B cell (primary cell): ENCODE measurements at regions not wholly inside any gene's neighbourhood (a gene's known extent, or its start where the extent isn't known, plus 50 kb on each side); places are given as distances from the start of the nearest gene placed in this dataset.

Source experiments
- ATAC-seq: fragments of 200-7000 bp; cut with Tn5 transposase; one replicate; pipeline ENCODE4 v1.10.0; 2021; ENCODE audit warnings: low read depth, mild to moderate bottlenecking, moderate number of reproducible peaks, moderate library complexity
- CTCF ChIA-PET: fragments of 350-600 bp; sonication (Branson Sonifier 250); formaldehyde crosslinking; loops from one replicate; lab custom pipeline; 2021; ENCODE audit warnings: antibody characterized with exemption, inconsistent platforms; lab: Charles Lee
- POLR2A ChIA-PET: fragments of 350-600 bp; sonication (Branson Sonifier 250); formaldehyde crosslinking; loops from one replicate; lab custom pipeline; 2021; ENCODE audit warnings: antibody characterized with exemption; lab: Charles Lee
- DNase-seq: peaks from one replicate; pipeline ENCODE4 v3.0.0; 2013
- H2AFZ ChIP-seq: 2 replicates; pipeline ENCODE4 v1.6.1; 2012; ENCODE audit warnings: mild to moderate bottlenecking, low read depth, low read length; ENCODE audit not compliant: insufficient read depth, poor library complexity, severe bottlenecking
- H3K27ac ChIP-seq, 2 donors: 1 replicate in 1 of 2; 2 replicates in 1 of 2; pipeline ENCODE4 v1.5.1; 2012 to 2013; ENCODE audit warnings: low read length in 2 of 2, mild to moderate bottlenecking in 2 of 2, moderate library complexity in 1 of 2
- H3K27me3 ChIP-seq, 4 experiments: fragments of 200-600 bp in 1 of 4; sonication (generic) in 1 of 4; replicated peaks in 1 of 4; 1 replicate in 2 of 4; 2 replicates in 2 of 4; pipeline versions ENCODE4 v1.6.1 to v1.7.0; 2013 to 2016; ENCODE audit warnings: low read length in 3 of 4, mild to moderate bottlenecking in 2 of 4, mixed read lengths in 1 of 4, moderate library complexity in 1 of 4; ENCODE audit not compliant: insufficient read depth in 4 of 4, control insufficient read depth in 3 of 4; ENCODE audit errors: control extremely low read depth in 1 of 4
- H3K36me3 ChIP-seq, 2 experiments: replicated peaks in 1 of 2; 1 replicate in 1 of 2; 2 replicates in 1 of 2; pipeline versions ENCODE4 v1.6.1 to v1.7.1; 2013; ENCODE audit warnings: low read length in 1 of 2; ENCODE audit not compliant: insufficient read depth in 2 of 2, control insufficient read depth in 1 of 2; ENCODE audit errors: control extremely low read depth in 1 of 2, extremely low read depth in 1 of 2
- H3K4me1 ChIP-seq, 2 donors: fragments of 200-600 bp in 1 of 2; sonication (generic) in 1 of 2; 1 replicate in 1 of 2; 2 replicates in 1 of 2; pipeline versions ENCODE4 v1.5.1 to v1.6.1; 2013 to 2017; ENCODE audit warnings: low read length in 2 of 2; ENCODE audit not compliant: control insufficient read depth in 2 of 2, insufficient read depth in 2 of 2
- H3K4me2 ChIP-seq: replicated peaks from 2 replicates; pipeline ENCODE3; 2012; ENCODE audit warnings: mild to moderate bottlenecking, low read depth, low read length; ENCODE audit not compliant: poor library complexity, severe bottlenecking
- H3K4me3 ChIP-seq, 5 experiments: fragments of 200-600 bp in 1 of 5; sonication (generic) in 1 of 5; 1 replicate in 3 of 5; 2 replicates in 2 of 5; pipeline versions ENCODE4 v1.5.1 to v1.7.0; 2011 to 2016; ENCODE audit warnings: low read length in 4 of 5, mild to moderate bottlenecking in 4 of 5, low read depth in 2 of 5, control low read depth in 1 of 5, moderate library complexity in 1 of 5; ENCODE audit not compliant: insufficient read depth in 1 of 5; ENCODE audit errors: control extremely low read depth in 1 of 5, extremely low read depth in 1 of 5
- H3K79me2 ChIP-seq: fragments of 200-600 bp; sonication (generic); one replicate; pipeline ENCODE4 v1.6.0; 2016; ENCODE audit warnings: low read length; ENCODE audit not compliant: control insufficient read depth, insufficient read depth
- H3K9ac ChIP-seq: fragments of 200-600 bp; sonication (generic); 2 replicates; pipeline ENCODE4 v1.6.1; 2017; ENCODE audit warnings: mild to moderate bottlenecking, low read length, moderate library complexity
- H3K9me3 ChIP-seq, 3 donors: one replicate each; pipeline versions ENCODE4 v1.6.1 to v1.7.1; 2013; ENCODE audit warnings: low read length in 2 of 3; ENCODE audit not compliant: control insufficient read depth in 2 of 3, insufficient read depth in 1 of 3; ENCODE audit errors: control extremely low read depth in 1 of 3
- H4K20me1 ChIP-seq: 2 replicates; pipeline ENCODE4 v1.6.0; 2012; ENCODE audit warnings: mild to moderate bottlenecking, low read length; ENCODE audit not compliant: insufficient read depth, control insufficient read depth, poor library complexity, severe bottlenecking
- H3K27ac Mint-ChIP-seq: one replicate; pipeline ENCODE4 v1.8.0; 2021; ENCODE audit warnings: mixed read lengths
- H3K27me3 Mint-ChIP-seq: one replicate; pipeline ENCODE4 v1.8.0; 2021; ENCODE audit warnings: mixed read lengths
- H3K4me1 Mint-ChIP-seq: one replicate; pipeline ENCODE4 v1.8.0; 2021; ENCODE audit warnings: mixed read lengths
- H3K4me3 Mint-ChIP-seq: one replicate; pipeline ENCODE4 v1.8.0; 2021; ENCODE audit warnings: mixed read lengths
- H3K9me3 Mint-ChIP-seq: one replicate; pipeline ENCODE4 v1.8.0; 2022; ENCODE audit warnings: mixed read lengths; ENCODE audit not compliant: insufficient read depth
- EZH2 ChIP-seq: IDR thresholded peaks from 2 replicates; pipeline ENCODE4 v1.6.1; 2012; ENCODE audit warnings: borderline replicate concordance, low read depth, mild to moderate bottlenecking, moderate library complexity, low read length; ENCODE audit not compliant: insufficient read depth, poor library complexity, severe bottlenecking
- WGBS: methylation state at CpG from one replicate; pipeline ENCODE4 v1.1.5; 2013; ENCODE audit warnings: missing lambda C conversion rate; ENCODE audit not compliant: insufficient coverage; 5-methylcytosine and 5-hydroxymethylcytosine counted together
- intact Hi-C: fragments of 100-400 bp; cut with micrococcal nuclease; formaldehyde crosslinking; loops from one replicate; pipeline ENCODE4 v1.10.0; 2022
- TF ChIP-seq, protein P1 (sequence below): fragments of 200-600 bp; IDR thresholded peaks from one replicate; pipeline ENCODE4 v1.8.0; 2022; ENCODE audit warnings: antibody characterized with exemption, mild to moderate bottlenecking

DNA sequence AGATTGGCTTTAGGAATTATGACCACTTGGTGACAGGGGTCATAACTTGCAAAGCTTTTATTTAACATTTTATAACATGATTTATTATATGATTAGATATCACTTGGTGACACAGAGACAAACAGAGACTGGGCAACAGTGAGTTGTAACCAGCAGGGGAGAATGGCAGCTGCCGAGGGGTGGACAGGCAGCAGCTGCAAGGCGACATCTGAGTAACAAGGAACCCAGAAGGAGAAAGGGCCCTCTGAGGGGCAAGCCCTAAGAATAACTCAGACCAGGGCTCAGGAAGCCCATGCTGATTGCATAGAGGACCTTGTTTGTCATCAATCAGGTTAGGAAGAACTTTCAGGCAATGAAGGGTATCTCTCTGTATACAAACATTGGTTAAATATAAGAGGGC, 339.9 kb upstream of the SOX11 start:
- Histone ChIP-seq H3K27me3 (no peaks in the 10 kb centered on the region), H4K20me1 (no peaks in the 10 kb centered on the region), H3K9ac (no peak overlapping the region), H3K27ac (no peak overlapping the region), H3K36me3 (no peaks in the 10 kb centered on the region), H3K79me2 (no peaks in the 10 kb centered on the region), H3K4me2 (no peak overlapping the region), H3K4me3 (no peak overlapping the region), H3K9me3 (peaks cover 0 to 13% (median 0%) of the 10 kb centered on the region in 3 donors), H2AFZ (no peak overlapping the region), H3K4me1 (no peaks in the 10 kb centered on the region)
- Mint-ChIP-seq H3K4me3 (no peak overlapping the region), H3K9me3 (no peaks in the 10 kb centered on the region), H3K27me3 (no peaks in the 10 kb centered on the region), H3K27ac (no peak overlapping the region), H3K4me1 (no peaks in the 10 kb centered on the region)
- intact Hi-C loops = no loop called here
- POLR2A ChIA-PET = no interaction called here
- no peak for ATAC-seq
- DNase-seq = no peak
- 100% methylated on average over 2 of the region's 2 CpGs for WGBS
- CTCF ChIA-PET = no interaction called here
- TF ChIP-seq EZH2 = no peak
- TF ChIP-seq, protein P1, sequence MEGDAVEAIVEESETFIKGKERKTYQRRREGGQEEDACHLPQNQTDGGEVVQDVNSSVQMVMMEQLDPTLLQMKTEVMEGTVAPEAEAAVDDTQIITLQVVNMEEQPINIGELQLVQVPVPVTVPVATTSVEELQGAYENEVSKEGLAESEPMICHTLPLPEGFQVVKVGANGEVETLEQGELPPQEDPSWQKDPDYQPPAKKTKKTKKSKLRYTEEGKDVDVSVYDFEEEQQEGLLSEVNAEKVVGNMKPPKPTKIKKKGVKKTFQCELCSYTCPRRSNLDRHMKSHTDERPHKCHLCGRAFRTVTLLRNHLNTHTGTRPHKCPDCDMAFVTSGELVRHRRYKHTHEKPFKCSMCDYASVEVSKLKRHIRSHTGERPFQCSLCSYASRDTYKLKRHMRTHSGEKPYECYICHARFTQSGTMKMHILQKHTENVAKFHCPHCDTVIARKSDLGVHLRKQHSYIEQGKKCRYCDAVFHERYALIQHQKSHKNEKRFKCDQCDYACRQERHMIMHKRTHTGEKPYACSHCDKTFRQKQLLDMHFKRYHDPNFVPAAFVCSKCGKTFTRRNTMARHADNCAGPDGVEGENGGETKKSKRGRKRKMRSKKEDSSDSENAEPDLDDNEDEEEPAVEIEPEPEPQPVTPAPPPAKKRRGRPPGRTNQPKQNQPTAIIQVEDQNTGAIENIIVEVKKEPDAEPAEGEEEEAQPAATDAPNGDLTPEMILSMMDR = no peak

DNA sequence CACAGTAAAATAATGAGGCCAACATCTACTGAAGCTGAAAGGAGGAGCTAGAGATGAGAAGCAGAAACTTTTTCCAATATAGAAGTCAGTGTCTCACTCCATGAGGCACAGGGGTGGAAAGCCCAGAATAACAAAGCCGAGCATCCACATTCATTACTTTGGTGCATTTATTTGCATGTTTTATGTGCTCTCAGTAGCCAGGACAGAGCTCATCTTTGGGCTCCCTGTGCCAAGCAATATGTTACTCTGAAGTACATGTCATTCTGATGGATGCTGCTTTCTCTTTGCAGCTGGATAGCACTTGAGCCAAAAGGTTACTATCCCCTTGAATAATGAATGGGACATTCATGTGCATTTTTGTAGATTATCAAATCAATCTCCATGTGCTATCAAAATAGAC, 338.6 kb upstream of the SOX11 start:
- no peaks in the 10 kb centered on the region for H4K20me1 ChIP-seq
- H3K4me3 ChIP-seq = no peak overlapping the region
- H3K27me3 Mint-ChIP-seq = no peaks in the 10 kb centered on the region
- H3K9ac ChIP-seq = no peak overlapping the region
- no peak overlapping the region for H3K27ac ChIP-seq
- H2AFZ ChIP-seq = no peak overlapping the region
- no peaks in the 10 kb centered on the region for H3K36me3 ChIP-seq
- no peak for ATAC-seq
- intact Hi-C loops = no loop called here
- CTCF ChIA-PET = interaction anchor here (0.5 kb wide), 1 partner anchor 55 kb away, joined by 3 read pairs; no protein-coding TSS in a partner anchor
- peaks cover 0 to 6% (median 0%) of the 10 kb centered on the region in 3 donors for H3K9me3 ChIP-seq
- no peak for DNase-seq
- no peak for TF ChIP-seq EZH2
- TF ChIP-seq, protein P1 = no peak
- no peaks in the 10 kb centered on the region for H3K4me1 ChIP-seq
- H3K4me1 Mint-ChIP-seq = no peaks in the 10 kb centered on the region
- POLR2A ChIA-PET = no interaction called here
- WGBS = no CpG with 5 or more reads among the region's 1 CpG
- no peaks in the 10 kb centered on the region for H3K9me3 Mint-ChIP-seq
- no peak overlapping the region for H3K27ac Mint-ChIP-seq
- H3K4me2 ChIP-seq = no peak overlapping the region
- no peaks in the 10 kb centered on the region for H3K27me3 ChIP-seq
- no peak overlapping the region for H3K4me3 Mint-ChIP-seq
- H3K79me2 ChIP-seq = no peaks in the 10 kb centered on the region
